ENCODE measurements at regions not wholly inside any gene's neighbourhood (a gene's known extent, or its start where the extent isn't known, plus 50 kb on each side); places are given as distances from the start of the nearest gene placed in this dataset.
A peak's percentile ranks its signal among the peaks of the same experiment; 100 is the strongest.

DNA sequence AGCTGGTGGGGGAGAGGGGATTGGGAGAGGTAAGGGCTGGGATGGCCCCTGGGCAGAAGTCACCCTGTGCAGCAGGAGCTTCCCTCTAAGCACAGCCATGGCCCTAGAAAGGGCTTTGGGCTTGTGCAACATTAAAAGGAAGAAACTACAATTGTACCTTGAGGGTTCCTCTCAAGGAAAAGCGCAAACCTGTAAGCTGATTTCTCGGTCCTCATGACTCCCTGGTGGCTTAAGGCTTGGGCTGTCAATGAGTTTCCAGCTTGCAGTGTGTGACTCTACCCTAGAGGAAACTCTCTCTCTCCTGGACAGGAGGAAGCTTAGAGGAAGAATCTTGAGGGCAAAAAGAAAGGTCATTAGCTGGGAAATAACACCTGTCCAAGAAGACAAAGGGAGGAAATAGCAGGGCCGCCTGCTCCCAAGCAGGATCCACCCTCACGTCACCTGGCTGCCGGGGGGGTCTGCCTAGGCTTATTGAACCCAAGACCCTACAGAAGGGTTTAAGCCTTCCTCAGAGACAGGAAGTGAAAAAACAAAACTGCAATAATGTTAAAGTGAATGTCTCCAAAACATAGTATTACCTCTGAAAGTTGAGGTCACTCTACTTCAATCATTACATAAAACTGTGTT lies 112.5 kb downstream of the WDR11 start:
- Histone ChIP-seq H3K27ac (peak overlapping the region; percentile 61), H3K9me3 (ENCODE audit: low read depth) (no peaks in the 10 kb centered on the region), H3K79me2 (no peaks in the 10 kb centered on the region), H4K20me1 (ENCODE audit: insufficient read depth, poor library complexity, severe bottlenecking) (no peaks in the 10 kb centered on the region), H3K27me3 (no peaks in the 10 kb centered on the region), H2AFZ (no peak overlapping the region), H3K9me2 (replicated peaks; ENCODE audit: insufficient read depth) (no peaks in the 10 kb centered on the region), H3K4me1 (ENCODE audit: insufficient read depth) (peaks cover 19% of the 10 kb centered on the region), H3K4me2 (no peak overlapping the region), H3K4me3 (no peak overlapping the region), H3K36me3 (replicated peaks; ENCODE audit: insufficient read depth, low read depth) (no peaks in the 10 kb centered on the region)
- 72% methylated on average over 5 of the region's 5 CpGs for WGBS (ENCODE audit: low lambda C conversion rate, missing lambda C conversion rate)
- no peak for TF ChIP-seq EZH2 (IDR thresholded peaks at IDR 0.05; ENCODE audit: borderline replicate concordance)
- TF ChIP-seq, protein P1, sequence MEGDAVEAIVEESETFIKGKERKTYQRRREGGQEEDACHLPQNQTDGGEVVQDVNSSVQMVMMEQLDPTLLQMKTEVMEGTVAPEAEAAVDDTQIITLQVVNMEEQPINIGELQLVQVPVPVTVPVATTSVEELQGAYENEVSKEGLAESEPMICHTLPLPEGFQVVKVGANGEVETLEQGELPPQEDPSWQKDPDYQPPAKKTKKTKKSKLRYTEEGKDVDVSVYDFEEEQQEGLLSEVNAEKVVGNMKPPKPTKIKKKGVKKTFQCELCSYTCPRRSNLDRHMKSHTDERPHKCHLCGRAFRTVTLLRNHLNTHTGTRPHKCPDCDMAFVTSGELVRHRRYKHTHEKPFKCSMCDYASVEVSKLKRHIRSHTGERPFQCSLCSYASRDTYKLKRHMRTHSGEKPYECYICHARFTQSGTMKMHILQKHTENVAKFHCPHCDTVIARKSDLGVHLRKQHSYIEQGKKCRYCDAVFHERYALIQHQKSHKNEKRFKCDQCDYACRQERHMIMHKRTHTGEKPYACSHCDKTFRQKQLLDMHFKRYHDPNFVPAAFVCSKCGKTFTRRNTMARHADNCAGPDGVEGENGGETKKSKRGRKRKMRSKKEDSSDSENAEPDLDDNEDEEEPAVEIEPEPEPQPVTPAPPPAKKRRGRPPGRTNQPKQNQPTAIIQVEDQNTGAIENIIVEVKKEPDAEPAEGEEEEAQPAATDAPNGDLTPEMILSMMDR (IDR thresholded peaks at IDR 0.05; ENCODE audit: poor library complexity): no peak
- TF ChIP-seq EZH2phosphoT487 (IDR thresholded peaks at IDR 0.05; ENCODE audit: low read depth, severe bottlenecking, unreplicated experiment): no peak
- no peak for DNase-seq (ENCODE audit: low spot score)

DNA sequence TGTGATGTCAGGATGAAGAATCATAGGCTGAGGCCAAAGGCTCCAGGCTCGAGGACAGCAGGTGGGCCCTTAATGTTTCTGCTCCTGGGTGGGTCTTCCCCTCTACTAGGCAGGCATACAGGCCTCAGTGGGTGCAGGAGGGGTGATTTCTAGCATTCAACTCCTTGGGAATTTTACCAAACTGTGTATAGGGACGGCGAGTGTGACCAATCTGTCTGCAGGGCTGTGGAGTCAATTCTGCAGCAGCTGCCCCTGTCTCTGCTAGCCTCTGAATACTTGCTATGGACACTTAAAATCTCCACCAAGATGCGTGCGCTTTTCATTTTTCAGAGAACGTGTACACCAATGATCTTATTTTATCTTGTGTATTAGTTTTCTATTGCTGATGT lies 115.5 kb downstream of the WDR11 start:
- H3K4me3 ChIP-seq: no peak overlapping the region
- H4K20me1 ChIP-seq (ENCODE audit: insufficient read depth, poor library complexity, severe bottlenecking): no peaks in the 10 kb centered on the region
- no peaks in the 10 kb centered on the region for H3K9me2 ChIP-seq (replicated peaks; ENCODE audit: insufficient read depth)
- TF ChIP-seq EZH2phosphoT487 (IDR thresholded peaks at IDR 0.05; ENCODE audit: low read depth, severe bottlenecking, unreplicated experiment) (no peak), EZH2 (IDR thresholded peaks at IDR 0.05; ENCODE audit: borderline replicate concordance) (no peak)
- TF ChIP-seq, protein P1 (IDR thresholded peaks at IDR 0.05; ENCODE audit: poor library complexity): no peak
- H3K4me2 ChIP-seq: no peak overlapping the region
- H3K27me3 ChIP-seq: no peaks in the 10 kb centered on the region
- H3K79me2 ChIP-seq: no peaks in the 10 kb centered on the region
- H3K9me3 ChIP-seq (ENCODE audit: low read depth): no peaks in the 10 kb centered on the region
- WGBS (ENCODE audit: low lambda C conversion rate, missing lambda C conversion rate): 74% methylated on average over 6 of the region's 6 CpGs
- no peak overlapping the region for H2AFZ ChIP-seq
- peak overlapping the region; percentile 86 for H3K27ac ChIP-seq
- peaks cover 23% of the 10 kb centered on the region for H3K4me1 ChIP-seq (ENCODE audit: insufficient read depth)
- no peak for DNase-seq (ENCODE audit: low spot score)
- no peaks in the 10 kb centered on the region for H3K36me3 ChIP-seq (replicated peaks; ENCODE audit: insufficient read depth, low read depth)

DNA sequence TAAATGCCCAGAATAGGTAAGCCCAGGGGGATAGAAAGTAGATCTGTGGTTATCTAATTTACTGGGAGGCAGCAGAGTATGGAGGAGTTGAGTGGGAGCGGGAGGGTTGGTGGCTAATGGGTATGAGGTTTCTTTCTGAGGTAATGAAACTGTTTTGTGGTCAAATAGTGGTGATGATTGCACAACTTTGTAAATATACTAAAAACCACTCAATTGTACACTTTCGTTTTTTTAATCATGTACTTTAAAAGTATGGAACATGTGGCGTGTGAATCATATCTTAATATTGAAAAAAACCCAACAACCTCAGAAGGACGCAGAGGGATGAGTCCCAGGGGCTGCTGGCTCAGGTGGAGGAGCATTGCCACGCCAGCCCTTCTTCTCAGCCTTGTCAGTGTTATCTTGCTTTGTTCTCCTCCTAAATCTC lies 118.1 kb downstream of the WDR11 start:
- TF ChIP-seq EZH2 (IDR thresholded peaks at IDR 0.05; ENCODE audit: borderline replicate concordance) (no peak), EZH2phosphoT487 (IDR thresholded peaks at IDR 0.05; ENCODE audit: low read depth, severe bottlenecking, unreplicated experiment) (no peak)
- TF ChIP-seq, protein P1 (IDR thresholded peaks at IDR 0.05; ENCODE audit: poor library complexity): no peak
- Histone ChIP-seq H3K27me3 (no peaks in the 10 kb centered on the region), H3K27ac (no peak overlapping the region), H3K9me3 (ENCODE audit: low read depth) (no peaks in the 10 kb centered on the region), H3K9me2 (replicated peaks; ENCODE audit: insufficient read depth) (no peaks in the 10 kb centered on the region), H3K36me3 (replicated peaks; ENCODE audit: insufficient read depth, low read depth) (no peaks in the 10 kb centered on the region), H3K4me3 (no peak overlapping the region), H3K4me2 (no peak overlapping the region), H2AFZ (no peak overlapping the region), H4K20me1 (ENCODE audit: insufficient read depth, poor library complexity, severe bottlenecking) (no peaks in the 10 kb centered on the region), H3K4me1 (ENCODE audit: insufficient read depth) (peaks cover 19% of the 10 kb centered on the region), H3K79me2 (no peaks in the 10 kb centered on the region)
- DNase-seq (ENCODE audit: low spot score): no peak
- WGBS (ENCODE audit: low lambda C conversion rate, missing lambda C conversion rate): 78% methylated on average over 5 of the region's 5 CpGs
